Thyroid gland (tissue), 4 donors: ENCODE measurements at regions not wholly inside any gene's neighbourhood (a gene's known extent, or its start where the extent isn't known, plus 50 kb on each side); places are given as distances from the start of the nearest gene placed in this dataset.

ENCODE experiments used
- DNase-seq, 2 donors: peaks; one replicate each; pipeline ENCODE4 v3.0.0-alpha.2; 2019
- H3K27ac ChIP-seq, 3 donors: fragments of 200-600 bp; sonication (generic); 1 replicate in 2 of 3; 2 replicates in 1 of 3; pipeline ENCODE4 v1.5.1; 2016 to 2019; ENCODE audit warnings: mild to moderate bottlenecking in 1 of 3, moderate library complexity in 1 of 3
- H3K27me3 ChIP-seq: fragments of 200-600 bp; sonication (generic); one replicate; pipeline ENCODE4 v1.5.1; 2019
- H3K36me3 ChIP-seq, 2 donors: fragments of 200-600 bp; sonication (generic); one replicate each; pipeline ENCODE4 v1.5.1; 2016 to 2019
- H3K4me1 ChIP-seq, 2 donors: fragments of 200-600 bp; sonication (generic); one replicate each; pipeline ENCODE4 v1.5.1; 2017 to 2019
- H3K4me3 ChIP-seq, 3 donors: fragments of 200-600 bp; sonication (generic); replicated peaks in 1 of 3; 1 replicate in 2 of 3; 2 replicates in 1 of 3; pipeline ENCODE4 v1.5.1; 2016; ENCODE audit warnings: mild to moderate bottlenecking in 1 of 3
- H3K9me3 ChIP-seq: fragments of 200-600 bp; sonication (generic); one replicate; pipeline ENCODE4 v1.5.1; 2017
- CTCF ChIP-seq, 6 experiments: fragments of 200-600 bp in 3 of 6; fragments of 450-650 bp in 3 of 6; sonication (generic) in 3 of 6; IDR thresholded peaks; one replicate each; pipeline ENCODE4 v1.5.1; 2016 to 2019; ENCODE audit warnings: antibody characterized with exemption in 6 of 6, mild to moderate bottlenecking in 2 of 6, inconsistent platforms in 1 of 6, moderate library complexity in 1 of 6
- POLR2A ChIP-seq, 2 donors: fragments of 450-650 bp; IDR thresholded peaks; one replicate each; pipeline ENCODE4 v1.6.1; 2017; ENCODE audit warnings: antibody characterized with exemption in 2 of 2, mild to moderate bottlenecking in 2 of 2, moderate library complexity in 1 of 2
- WGBS, 2 donors: methylation state at CpG; one replicate each; pipeline ENCODE4 v1.1.5; 2017; 5-methylcytosine and 5-hydroxymethylcytosine counted together
- intact Hi-C: fragments of 100-400 bp; cut with DNase I; formaldehyde crosslinking; loops from one replicate; pipeline ENCODE4 v1.15.1; 2023

GRCh38 chr4:138014590-138015288, 227.4 kb downstream of the SLC7A11 start:
- no peak for DNase-seq
- H3K4me1 ChIP-seq = no peaks in the 10 kb centered on the region
- no peak overlapping the region for H3K4me3 ChIP-seq
- intact Hi-C loops = no loop called here
- H3K9me3 ChIP-seq = no peaks in the 10 kb centered on the region
- no peak overlapping the region for H3K27ac ChIP-seq
- TF ChIP-seq POLR2A (IDR thresholded peaks at IDR 0.05) = no peak
- 81 to 84% methylated on average over 6 of the region's 6 CpGs for WGBS, 2 donors
- no peaks in the 10 kb centered on the region for H3K36me3 ChIP-seq
- no peaks in the 10 kb centered on the region for H3K27me3 ChIP-seq

GRCh38 chr4:138013625-138014024, 228.5 kb downstream of the SLC7A11 start:
- Histone ChIP-seq H3K36me3 (no peaks in the 10 kb centered on the region), H3K4me3 (no peak overlapping the region), H3K27ac (no peak overlapping the region), H3K4me1 (no peaks in the 10 kb centered on the region), H3K9me3 (no peaks in the 10 kb centered on the region), H3K27me3 (no peaks in the 10 kb centered on the region)
- WGBS, 2 donors = 77 to 81% methylated on average over 3 of the region's 3 CpGs
- TF ChIP-seq POLR2A (IDR thresholded peaks at IDR 0.05) = no peak
- TF ChIP-seq CTCF (IDR thresholded peaks at IDR 0.05) = no peak
- DNase-seq = no peak
- intact Hi-C loops = no loop called here

- no peak for DNase-seq
- H3K4me3 ChIP-seq = no peak overlapping the region
- no peaks in the 10 kb centered on the region for H3K9me3 ChIP-seq
- no peaks in the 10 kb centered on the region for H3K4me1 ChIP-seq
- H3K27me3 ChIP-seq = no peaks in the 10 kb centered on the region
- no peaks in the 10 kb centered on the region for H3K36me3 ChIP-seq
- TF ChIP-seq CTCF (IDR thresholded peaks at IDR 0.05) (no peak), POLR2A (IDR thresholded peaks at IDR 0.05) (no peak)
- intact Hi-C loops = no loop called here
- no peak overlapping the region for H3K27ac ChIP-seq
These were observed 231.5 kb downstream of the SLC7A11 start for GRCh38 chr4:138010639-138011038.

- 93 to 98% methylated on average over 1 of the region's 1 CpG for WGBS, 2 donors
- no peaks in the 10 kb centered on the region for H3K36me3 ChIP-seq
These were observed 234.6 kb downstream of the SLC7A11 start for GRCh38 chr4:138007572-138007971.

GRCh38 chr4:138005486-138005885, 236.7 kb downstream of the SLC7A11 start:
- DNase-seq = no peak
- 60 to 81% methylated on average over 1 of the region's 1 CpG for WGBS, 2 donors
- Histone ChIP-seq H3K27me3 (no peaks in the 10 kb centered on the region), H3K27ac (no peak overlapping the region), H3K36me3 (no peaks in the 10 kb centered on the region), H3K9me3 (no peaks in the 10 kb centered on the region), H3K4me3 (no peak overlapping the region), H3K4me1 (peaks cover 0 to 4% of the 10 kb centered on the region in 2 donors)
- intact Hi-C loops = no loop called here
- TF ChIP-seq CTCF (IDR thresholded peaks at IDR 0.05) = no peak

More at GRCh38 chr4:138007572-138007971, 234.6 kb downstream of the SLC7A11 start:
- no peak overlapping the region for H3K27ac ChIP-seq
- no peak for TF ChIP-seq POLR2A (IDR thresholded peaks at IDR 0.05)
- peak in 1 of 6 experiments; percentile 22 for TF ChIP-seq CTCF (IDR thresholded peaks at IDR 0.05)
- no peak overlapping the region for H3K4me3 ChIP-seq
- intact Hi-C loops = no loop called here
- no peak for DNase-seq
- no peaks in the 10 kb centered on the region for H3K9me3 ChIP-seq
- H3K4me1 ChIP-seq = peaks cover 0 to 4% of the 10 kb centered on the region in 2 donors
- no peaks in the 10 kb centered on the region for H3K27me3 ChIP-seq
